Activated CD8-positive, alpha-beta memory T cell treated with anti-CD3 and anti-CD28 coated beads for 24 hours (primary cell): ENCODE measurements at regions not wholly inside any gene's neighbourhood (a gene's known extent, or its start where the extent isn't known, plus 50 kb on each side); places are given as distances from the start of the nearest gene placed in this dataset.
"Not testable (repeated sequence)": the region's sequence is repeated elsewhere in the genome, so short reads cannot be mapped to it uniquely, and the experiment has no call there.

Source experiments
- DNase-seq: peaks from one replicate; pipeline ENCODE4 v3.0.0-alpha.2; 2020

DNA sequence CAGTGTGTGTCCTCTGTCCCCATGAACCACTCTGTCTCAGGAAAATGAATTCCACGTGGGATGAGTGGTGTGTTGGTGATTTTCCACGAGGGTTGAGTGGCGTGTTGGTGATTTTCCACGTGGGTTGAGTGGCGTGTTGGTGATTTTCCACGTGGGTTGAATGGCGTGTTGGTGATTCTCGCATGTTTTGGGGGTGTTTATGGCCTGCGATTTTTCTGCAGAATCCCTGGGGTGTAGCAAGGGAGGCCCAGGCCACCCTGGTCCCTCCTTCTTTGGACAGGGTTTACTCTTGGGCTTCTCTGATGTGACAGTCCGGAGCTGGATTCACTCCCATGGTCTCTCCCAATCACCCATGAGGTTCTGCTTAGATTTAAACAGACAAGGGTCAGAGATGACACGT lies 90.6 kb upstream of the FRMD1 start:
- DNase-seq: no peak

GRCh38 chr6:168168936-168169335 lies 89.9 kb upstream of the FRMD1 start:
- DNase-seq: not testable (repeated sequence)

- not testable (repeated sequence) for DNase-seq
Observed at GRCh38 chr6:168168330-168168729, 89.3 kb upstream of the FRMD1 start.

GRCh38 chr6:168167431-168168315 lies 88.7 kb upstream of the FRMD1 start:
- DNase-seq: peak; percentile 17

- DNase-seq: peak; percentile 21
Observed at GRCh38 chr6:168166627-168167026, 87.6 kb upstream of the FRMD1 start.

GRCh38 chr6:168165891-168166290 lies 86.9 kb upstream of the FRMD1 start:
- peak; percentile 32 for DNase-seq

- peak; percentile 4 for DNase-seq
Observed at GRCh38 chr6:168165373-168165772, 86.4 kb upstream of the FRMD1 start.

- peak; percentile 4 for DNase-seq
Observed at GRCh38 chr6:168164462-168165061, 85.5 kb upstream of the FRMD1 start.

DNA sequence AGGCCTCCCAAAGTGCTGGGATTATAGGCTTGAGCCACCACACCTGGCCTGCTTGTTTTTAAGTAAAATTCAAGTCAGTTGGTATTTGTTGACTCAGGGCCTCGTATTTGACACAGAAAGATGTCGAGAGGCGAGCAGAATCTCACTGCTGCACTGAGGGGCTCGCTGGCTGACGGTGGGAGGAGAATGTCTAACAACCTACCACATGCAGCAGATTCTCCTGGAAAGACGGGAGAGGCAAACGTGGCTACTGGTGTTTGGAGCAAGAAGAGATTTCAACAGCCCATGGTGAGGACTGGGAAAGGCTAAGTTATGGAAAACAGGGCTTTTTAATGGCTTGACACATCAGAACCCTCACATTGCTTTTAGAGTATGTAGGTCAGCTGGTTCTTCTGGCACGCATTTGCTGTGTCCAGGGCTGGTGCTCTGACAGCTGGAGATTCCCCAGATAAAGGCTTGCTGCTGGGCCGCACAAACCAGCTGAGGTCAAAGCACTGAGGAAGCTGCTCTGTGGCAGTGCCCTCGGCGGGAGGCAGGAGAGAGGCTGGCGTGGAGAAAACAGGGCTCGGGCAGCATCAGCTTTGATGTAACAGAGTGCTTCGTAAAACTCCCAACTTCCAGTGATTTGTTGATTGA lies 84.2 kb upstream of the FRMD1 start:
- DNase-seq: peak; percentile 17

GRCh38 chr6:168162366-168162765 lies 83.4 kb upstream of the FRMD1 start:
- peak; percentile 19 for DNase-seq

- DNase-seq: peak; percentile 42
Observed at GRCh38 chr6:168161371-168161750, 82.3 kb upstream of the FRMD1 start.

DNA sequence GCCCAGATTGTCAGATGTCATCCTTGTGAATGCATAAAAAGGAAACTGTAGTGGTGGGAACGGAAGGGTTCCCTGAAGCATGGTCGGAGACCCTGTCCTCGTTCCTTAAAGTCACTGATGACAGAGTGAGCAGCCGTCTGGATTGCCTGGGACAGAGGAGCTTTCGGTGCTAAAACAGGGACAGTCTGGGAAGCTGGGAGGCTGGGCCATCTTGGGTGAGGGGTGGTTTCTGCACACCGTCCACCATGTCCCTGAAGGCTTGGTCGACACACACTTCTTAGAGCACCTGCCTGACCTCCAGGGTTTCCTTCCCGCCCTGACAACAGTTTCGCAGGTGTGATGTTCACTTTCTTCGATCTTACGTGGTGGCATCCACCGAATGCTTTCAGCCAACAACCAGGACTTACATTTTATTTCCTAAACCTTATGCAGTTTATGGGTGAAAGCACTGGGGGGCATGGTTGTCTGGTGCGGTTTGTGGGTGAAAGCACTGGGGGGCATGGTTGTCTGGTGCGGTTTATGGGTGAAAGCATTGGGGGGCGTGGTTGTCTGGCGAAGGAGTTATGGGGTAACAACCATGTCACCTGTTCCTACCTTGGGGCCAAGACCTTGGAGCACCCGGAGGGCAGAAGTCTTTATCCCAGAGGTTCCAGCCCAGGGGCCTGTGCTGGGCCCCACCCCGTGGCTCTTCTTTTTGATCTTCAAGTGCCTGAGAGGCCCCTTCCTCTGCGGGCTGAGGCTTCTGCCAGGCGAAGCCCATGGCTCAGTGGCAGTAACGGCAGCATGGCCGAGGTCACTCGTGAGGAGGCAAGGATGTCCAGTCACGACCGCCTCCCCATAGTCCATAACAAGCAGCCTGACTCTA lies 81.7 kb upstream of the FRMD1 start:
- peak; percentile 13 for DNase-seq

DNA sequence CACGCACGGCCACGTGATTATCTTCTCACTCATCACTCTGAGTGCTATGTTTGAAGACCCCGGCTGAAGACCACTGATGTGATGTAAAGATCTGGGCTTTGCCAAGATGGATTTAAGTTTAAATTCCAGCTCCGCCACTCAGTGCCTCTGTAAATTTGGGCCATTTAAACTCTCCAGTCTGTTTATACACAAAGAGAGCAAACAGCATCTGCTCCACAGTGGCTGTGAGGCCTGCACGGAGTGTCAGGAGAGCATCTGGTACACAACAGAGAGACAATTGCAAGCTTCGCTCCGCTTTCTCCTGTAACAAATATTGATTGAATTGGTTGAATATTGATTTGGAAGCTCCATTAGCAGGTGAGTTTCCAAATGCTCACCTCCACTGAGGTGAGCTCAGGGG lies 80.5 kb upstream of the FRMD1 start:
- no peak for DNase-seq

DNA sequence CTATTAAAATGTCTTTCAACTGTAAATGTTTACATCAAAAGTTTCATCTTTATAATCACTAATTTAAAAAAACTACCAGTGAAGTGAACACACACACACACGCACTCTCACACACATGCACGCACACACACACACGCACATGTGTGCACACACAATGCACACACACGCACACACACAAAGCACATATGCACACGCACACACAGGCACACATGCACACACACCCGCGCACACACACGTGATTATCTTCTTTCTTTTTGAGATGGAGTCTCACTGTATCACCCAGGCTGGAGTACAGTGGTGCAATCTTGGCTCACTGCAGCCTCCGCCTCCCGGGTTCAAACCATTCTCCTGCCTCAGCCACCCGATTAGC lies 80.0 kb upstream of the FRMD1 start:
- DNase-seq: no peak

DNA sequence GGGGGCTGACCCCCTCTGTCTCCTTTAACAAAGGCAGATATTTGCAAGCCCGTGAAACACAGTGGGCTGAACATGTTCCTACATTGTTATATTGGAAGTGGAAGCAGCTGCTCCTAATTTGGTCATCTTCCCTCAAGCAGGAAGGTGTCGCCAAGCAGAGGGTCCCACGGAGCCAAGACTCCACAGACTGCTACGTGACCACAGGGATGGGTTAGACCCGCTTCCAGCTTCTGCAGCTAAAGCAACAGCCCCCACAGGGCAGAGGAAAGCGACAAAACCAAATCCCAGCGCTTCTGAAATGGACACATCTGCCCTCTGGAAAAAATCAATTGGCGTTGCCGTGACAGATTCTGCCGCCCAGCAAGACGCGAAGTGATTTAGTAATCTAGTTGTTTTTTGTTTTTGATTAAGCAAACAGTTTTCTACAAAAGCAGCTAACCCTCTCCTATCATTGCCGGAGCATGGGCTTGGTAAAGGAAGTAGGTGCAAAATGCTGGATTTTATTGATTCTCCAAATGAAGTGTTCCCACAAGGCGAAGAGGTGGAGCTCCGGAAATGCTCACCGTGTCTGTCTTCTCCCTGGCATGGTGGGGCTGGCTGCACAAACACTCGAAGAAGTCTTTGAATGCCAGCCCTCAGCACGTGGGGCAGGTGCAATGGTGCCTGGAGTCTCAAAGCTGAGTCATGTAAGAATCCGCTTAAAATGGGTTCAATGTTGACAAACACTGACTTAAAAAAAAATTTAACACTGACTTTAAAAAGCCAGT lies 79.4 kb upstream of the FRMD1 start:
- peak; percentile 13 for DNase-seq

- DNase-seq: peak; percentile 26
Observed at GRCh38 chr6:168157272-168158212, 78.5 kb upstream of the FRMD1 start.

DNA sequence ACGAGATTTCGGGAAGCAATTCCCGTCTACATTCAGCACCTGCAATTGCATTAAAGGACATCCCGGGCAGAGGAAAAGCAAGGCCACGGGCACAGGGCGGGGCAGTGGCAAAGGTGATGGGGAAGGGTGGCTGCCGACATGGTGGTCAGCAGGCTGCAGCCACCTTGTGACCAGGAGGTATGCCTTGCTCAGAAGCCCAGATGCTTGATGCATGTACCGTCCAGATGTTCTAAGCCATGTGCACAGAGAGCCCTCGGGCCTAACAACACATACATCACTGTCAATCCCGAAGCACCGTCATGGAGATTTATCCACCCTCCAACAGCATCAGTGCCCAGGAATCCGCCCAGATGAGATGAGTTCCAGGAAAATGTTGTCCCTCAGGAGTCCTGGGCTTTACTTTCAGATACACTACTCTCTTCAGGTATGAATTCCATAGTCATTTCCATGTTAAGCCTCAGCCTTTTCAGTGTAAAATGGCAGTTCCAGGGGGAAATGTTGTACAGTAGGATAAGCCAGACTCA lies 77.8 kb upstream of the FRMD1 start:
- DNase-seq: peak; percentile 3

- DNase-seq: peak; percentile 7
Observed at GRCh38 chr6:168155821-168156741, 77.1 kb upstream of the FRMD1 start.

DNA sequence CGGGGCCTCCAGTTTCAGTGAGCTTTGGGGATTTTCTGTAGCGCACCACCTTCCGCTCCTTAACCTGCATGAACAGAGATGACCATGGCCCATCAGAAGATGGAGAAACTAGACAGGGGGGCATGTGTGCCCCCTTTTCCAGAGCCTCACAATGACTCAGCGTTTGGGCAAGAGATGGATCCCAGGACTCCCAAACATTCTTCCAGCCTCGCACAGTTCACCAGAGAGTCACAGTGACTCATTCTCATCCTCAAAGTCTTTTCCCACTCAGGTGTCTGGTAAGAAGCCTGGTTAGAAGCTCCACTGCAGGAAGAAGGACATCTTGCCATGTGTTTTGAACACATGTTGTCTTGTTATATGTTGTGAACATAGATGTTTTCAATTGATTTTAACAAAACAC lies 76.2 kb upstream of the FRMD1 start:
- peak; percentile 4 for DNase-seq
